HG03108 (cell line): ENCODE measurements at regions not wholly inside any gene's neighbourhood (a gene's known extent, or its start where the extent isn't known, plus 50 kb on each side); places are given as distances from the start of the nearest gene placed in this dataset.

Source experiments
- ATAC-seq: cut with Tn5 transposase; IDR thresholded peaks from one replicate; pipeline ENCODE4 v1.9.1; 2021; ENCODE audit warnings: moderate library complexity; ENCODE audit not compliant: unreplicated experiment

GRCh38 chr18:51630706-51631105, 433.2 kb upstream of the MEX3C start:
- no peak for ATAC-seq

- ATAC-seq = no peak
These were observed 440.4 kb upstream of the MEX3C start for GRCh38 chr18:51637881-51638280.

- no peak for ATAC-seq
These were observed 442.1 kb upstream of the MEX3C start for GRCh38 chr18:51639541-51639940.

GRCh38 chr18:51643483-51643882, 446.0 kb upstream of the MEX3C start:
- ATAC-seq = no peak

- no peak for ATAC-seq
These were observed 448.1 kb upstream of the MEX3C start for GRCh38 chr18:51645607-51646006.

GRCh38 chr18:51647346-51647745, 449.9 kb upstream of the MEX3C start:
- ATAC-seq = no peak

GRCh38 chr18:51647942-51648341, 450.5 kb upstream of the MEX3C start:
- no peak for ATAC-seq

- ATAC-seq = no peak
These were observed 452.3 kb upstream of the MEX3C start for GRCh38 chr18:51649796-51650195.

GRCh38 chr18:51651761-51652160, 454.3 kb upstream of the MEX3C start:
- ATAC-seq = no peak

GRCh38 chr18:51653507-51654213, 456.2 kb upstream of the MEX3C start:
- no peak for ATAC-seq

GRCh38 chr18:51654488-51655326, 457.2 kb upstream of the MEX3C start:
- peak; percentile 51 for ATAC-seq

GRCh38 chr18:51655327-51655698, 457.8 kb upstream of the MEX3C start:
- ATAC-seq = peak; percentile 81

- ATAC-seq = no peak
These were observed 458.8 kb upstream of the MEX3C start for GRCh38 chr18:51656249-51656648.

- no peak for ATAC-seq
These were observed 461.0 kb upstream of the MEX3C start for GRCh38 chr18:51658436-51658835.

GRCh38 chr18:51659781-51660180, 462.3 kb upstream of the MEX3C start:
- no peak for ATAC-seq

- no peak for ATAC-seq
These were observed 462.8 kb upstream of the MEX3C start for GRCh38 chr18:51660188-51660715.

- no peak for ATAC-seq
These were observed 466.8 kb upstream of the MEX3C start for GRCh38 chr18:51664236-51664635.

- no peak for ATAC-seq
These were observed 469.3 kb upstream of the MEX3C start for GRCh38 chr18:51666763-51667191.

GRCh38 chr18:51668101-51668500, 470.6 kb upstream of the MEX3C start:
- ATAC-seq = no peak

- no peak for ATAC-seq
These were observed 471.1 kb upstream of the MEX3C start for GRCh38 chr18:51668607-51669006.

- ATAC-seq = no peak
These were observed 489.1 kb upstream of the MEX3C start for GRCh38 chr18:51686590-51686989.
